GM10248 (cell line): ENCODE measurements at regions not wholly inside any gene's neighbourhood (a gene's known extent, or its start where the extent isn't known, plus 50 kb on each side); places are given as distances from the start of the nearest gene placed in this dataset.
"Not testable (repeated sequence)": the region's sequence is repeated elsewhere in the genome, so short reads cannot be mapped to it uniquely, and the experiment has no call there.

Experiments used
- CTCF ChIA-PET: fragments of 300-600 bp; sonication (Branson Sonifier 250); formaldehyde crosslinking; extraction: SDS; loops from one replicate; lab custom pipeline; 2021; ENCODE audit warnings: antibody characterized with exemption; lab: Yijun Ruan, JAX
- POLR2A ChIA-PET: fragments of 350-650 bp; sonication (Branson Sonifier 250); formaldehyde crosslinking; extraction: SDS; loops from one replicate; lab custom pipeline; 2020; ENCODE audit warnings: antibody characterized with exemption; lab: Yijun Ruan, JAX
- DNase-seq: peaks from one replicate; pipeline ENCODE4 v3.0.0; 2012; ENCODE audit errors: extremely low spot score
- TF ChIP-seq, protein P1 (sequence below): IDR thresholded peaks from 2 replicates; pipeline ENCODE4 v1.5.1; 2012; ENCODE audit warnings: mild to moderate bottlenecking, low read depth; ENCODE audit errors: extremely low read depth, missing control alignments, control extremely low read depth

DNA sequence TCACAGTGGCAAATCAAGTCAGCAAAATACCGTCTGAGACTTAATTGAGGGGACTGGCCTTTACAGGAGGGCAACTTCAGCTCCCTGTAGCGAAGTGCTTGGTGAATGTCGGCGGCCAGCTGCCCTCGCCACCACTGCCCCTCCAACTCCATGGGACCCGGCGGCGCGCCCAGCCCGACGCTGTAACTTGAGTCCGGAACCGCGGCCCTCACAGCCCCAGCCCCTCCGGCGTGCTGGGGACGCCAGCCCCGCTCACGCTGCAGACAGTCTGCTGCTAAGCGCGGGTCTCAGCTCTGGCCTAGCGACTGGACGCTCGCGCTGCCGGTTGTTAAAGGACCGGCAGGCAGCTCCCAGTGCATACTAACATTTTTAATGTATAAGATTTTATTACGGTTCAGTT lies 113.4 kb upstream of the NUPR2 start:
- TF ChIP-seq, protein P1, sequence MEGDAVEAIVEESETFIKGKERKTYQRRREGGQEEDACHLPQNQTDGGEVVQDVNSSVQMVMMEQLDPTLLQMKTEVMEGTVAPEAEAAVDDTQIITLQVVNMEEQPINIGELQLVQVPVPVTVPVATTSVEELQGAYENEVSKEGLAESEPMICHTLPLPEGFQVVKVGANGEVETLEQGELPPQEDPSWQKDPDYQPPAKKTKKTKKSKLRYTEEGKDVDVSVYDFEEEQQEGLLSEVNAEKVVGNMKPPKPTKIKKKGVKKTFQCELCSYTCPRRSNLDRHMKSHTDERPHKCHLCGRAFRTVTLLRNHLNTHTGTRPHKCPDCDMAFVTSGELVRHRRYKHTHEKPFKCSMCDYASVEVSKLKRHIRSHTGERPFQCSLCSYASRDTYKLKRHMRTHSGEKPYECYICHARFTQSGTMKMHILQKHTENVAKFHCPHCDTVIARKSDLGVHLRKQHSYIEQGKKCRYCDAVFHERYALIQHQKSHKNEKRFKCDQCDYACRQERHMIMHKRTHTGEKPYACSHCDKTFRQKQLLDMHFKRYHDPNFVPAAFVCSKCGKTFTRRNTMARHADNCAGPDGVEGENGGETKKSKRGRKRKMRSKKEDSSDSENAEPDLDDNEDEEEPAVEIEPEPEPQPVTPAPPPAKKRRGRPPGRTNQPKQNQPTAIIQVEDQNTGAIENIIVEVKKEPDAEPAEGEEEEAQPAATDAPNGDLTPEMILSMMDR, result no peak
- POLR2A ChIA-PET, result no interaction called here
- no peak for DNase-seq
- CTCF ChIA-PET, result no interaction called here

GRCh38 chr7:56222866-56223265 lies 106.6 kb upstream of the NUPR2 start:
- CTCF ChIA-PET, result interaction anchor here (1.0 kb wide), 1 partner anchor 16 kb away, joined by 3 read pairs; no protein-coding TSS in a partner anchor
- POLR2A ChIA-PET, result no interaction called here
- TF ChIP-seq, protein P1, result no peak
- DNase-seq, result no peak

DNA sequence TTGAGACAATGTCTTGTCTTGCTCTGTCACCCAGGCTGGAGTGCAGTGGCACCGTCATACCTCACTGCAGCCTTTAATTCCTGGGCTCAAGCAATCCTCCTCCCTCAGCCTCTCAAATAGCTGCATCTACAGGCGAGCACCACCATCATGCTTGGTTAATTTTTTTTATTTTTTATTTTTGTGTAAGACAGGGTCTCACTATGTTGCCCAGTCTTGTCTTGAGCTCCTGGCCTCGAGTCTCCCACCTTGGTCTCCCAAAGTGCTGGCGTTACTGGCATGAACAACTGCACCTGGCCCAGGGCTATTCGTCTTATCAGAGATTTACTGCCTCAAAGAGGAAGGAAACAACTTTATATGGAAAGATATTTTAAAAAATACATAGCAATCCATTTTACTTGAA lies 102.8 kb upstream of the NUPR2 start:
- DNase-seq, result no peak
- POLR2A ChIA-PET, result no interaction called here

GRCh38 chr7:56218510-56218909 lies 102.3 kb upstream of the NUPR2 start:
- ChIA-PET CTCF (no interaction called here), POLR2A (no interaction called here)
- no peak for DNase-seq
- TF ChIP-seq, protein P1, result no peak

More for the DNA sequence above, 102.8 kb upstream of the NUPR2 start:
- TF ChIP-seq, protein P1, result no peak
- CTCF ChIA-PET, result no interaction called here

DNA sequence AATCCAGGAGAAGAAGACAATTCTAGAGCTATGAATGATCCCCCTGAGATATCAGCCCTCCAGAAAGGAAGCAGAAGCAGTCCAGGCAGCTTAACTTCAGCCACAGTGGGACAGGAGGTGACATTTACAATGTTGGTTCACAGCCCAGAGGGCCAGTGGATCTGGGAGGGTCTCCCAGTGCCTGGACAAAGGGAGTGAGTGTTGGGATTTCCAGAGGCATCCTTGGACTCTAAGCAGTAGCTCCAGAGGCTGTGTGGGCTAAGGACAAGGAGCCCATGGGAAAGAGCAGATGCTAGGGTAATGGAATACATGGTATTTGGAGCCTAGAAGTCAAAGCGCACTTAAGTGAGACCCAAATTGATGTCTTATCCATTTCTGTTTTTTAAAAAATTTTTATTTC lies 97.4 kb upstream of the NUPR2 start:
- TF ChIP-seq, protein P1, result no peak
- ChIA-PET POLR2A (no interaction called here), CTCF (no interaction called here)
- no peak for DNase-seq

- ChIA-PET CTCF (no interaction called here), POLR2A (no interaction called here)
- no peak for DNase-seq
- TF ChIP-seq, protein P1, result no peak
Measured at GRCh38 chr7:56206420-56206819, 90.2 kb upstream of the NUPR2 start.

DNA sequence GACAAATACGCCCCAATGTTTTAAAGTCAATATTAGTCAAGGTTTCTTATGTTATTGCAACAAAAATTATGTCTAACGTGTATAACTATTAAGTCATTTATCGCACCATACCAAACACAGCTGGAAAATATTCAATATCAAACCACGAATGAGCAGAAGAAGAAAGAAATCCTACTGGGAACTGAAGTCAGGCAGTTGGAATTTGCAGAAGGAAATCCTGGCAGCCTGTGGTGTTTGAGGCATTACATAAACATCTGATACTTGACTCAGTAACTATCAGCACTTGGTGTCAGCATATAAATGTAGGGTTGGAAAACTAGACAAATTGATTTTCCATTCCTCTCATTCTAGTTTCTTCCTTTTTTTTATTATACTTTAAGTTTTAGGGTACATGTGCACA lies 83.4 kb upstream of the NUPR2 start:
- TF ChIP-seq, protein P1, result no peak
- POLR2A ChIA-PET, result no interaction called here
- DNase-seq, result no peak
- CTCF ChIA-PET, result no interaction called here

- POLR2A ChIA-PET, CTCF ChIA-PET, DNase-seq: not testable (repeated sequence)
Measured at GRCh38 chr7:56196195-56196594, 80.0 kb upstream of the NUPR2 start.
